ENCODE measurements at regions not wholly inside any gene's neighbourhood (a gene's known extent, or its start where the extent isn't known, plus 50 kb on each side); places are given as distances from the start of the nearest gene placed in this dataset.

GRCh38 chr20:4455996-4456395, 206.9 kb upstream of the ADRA1D start:
- Mint-ChIP-seq H3K4me3 (no peak overlapping the region), H3K9me3 (peaks cover 10% of the 10 kb centered on the region), H3K27me3 (ENCODE audit: low read depth) (no peaks in the 10 kb centered on the region), H3K27ac (no peak overlapping the region), H3K4me1 (peaks cover 14% of the 10 kb centered on the region), H3K36me3 (ENCODE audit: low read depth) (no peaks in the 10 kb centered on the region)
- TF ChIP-seq, protein P1, sequence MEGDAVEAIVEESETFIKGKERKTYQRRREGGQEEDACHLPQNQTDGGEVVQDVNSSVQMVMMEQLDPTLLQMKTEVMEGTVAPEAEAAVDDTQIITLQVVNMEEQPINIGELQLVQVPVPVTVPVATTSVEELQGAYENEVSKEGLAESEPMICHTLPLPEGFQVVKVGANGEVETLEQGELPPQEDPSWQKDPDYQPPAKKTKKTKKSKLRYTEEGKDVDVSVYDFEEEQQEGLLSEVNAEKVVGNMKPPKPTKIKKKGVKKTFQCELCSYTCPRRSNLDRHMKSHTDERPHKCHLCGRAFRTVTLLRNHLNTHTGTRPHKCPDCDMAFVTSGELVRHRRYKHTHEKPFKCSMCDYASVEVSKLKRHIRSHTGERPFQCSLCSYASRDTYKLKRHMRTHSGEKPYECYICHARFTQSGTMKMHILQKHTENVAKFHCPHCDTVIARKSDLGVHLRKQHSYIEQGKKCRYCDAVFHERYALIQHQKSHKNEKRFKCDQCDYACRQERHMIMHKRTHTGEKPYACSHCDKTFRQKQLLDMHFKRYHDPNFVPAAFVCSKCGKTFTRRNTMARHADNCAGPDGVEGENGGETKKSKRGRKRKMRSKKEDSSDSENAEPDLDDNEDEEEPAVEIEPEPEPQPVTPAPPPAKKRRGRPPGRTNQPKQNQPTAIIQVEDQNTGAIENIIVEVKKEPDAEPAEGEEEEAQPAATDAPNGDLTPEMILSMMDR (IDR thresholded peaks at IDR 0.05; ENCODE audit: unreplicated experiment in 3 of 3) = no peak

DNA sequence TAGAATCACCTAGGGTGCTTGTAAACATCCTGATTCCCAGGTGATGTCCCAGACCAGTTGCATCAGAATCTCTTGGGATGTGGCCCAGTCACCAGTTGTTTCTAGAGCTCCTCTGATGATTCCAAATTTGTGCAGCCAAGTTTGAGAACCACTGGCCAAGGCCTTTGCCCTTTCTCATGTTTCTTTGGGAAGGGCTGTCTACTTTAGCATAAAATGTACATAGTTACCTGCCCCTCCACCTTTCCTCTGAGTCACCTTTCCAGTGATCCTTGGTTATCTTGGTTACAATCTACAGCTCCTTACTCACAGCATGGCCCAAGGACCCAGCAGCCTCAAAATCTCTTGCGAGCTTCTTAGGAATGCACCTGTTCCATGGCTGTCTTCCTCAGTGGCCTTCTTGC, 206.2 kb upstream of the ADRA1D start:
- Mint-ChIP-seq H3K36me3 (ENCODE audit: low read depth) (no peaks in the 10 kb centered on the region), H3K4me3 (no peak overlapping the region), H3K27me3 (ENCODE audit: low read depth) (no peaks in the 10 kb centered on the region), H3K4me1 (peaks cover 16% of the 10 kb centered on the region), H3K27ac (no peak overlapping the region), H3K9me3 (peaks cover 10% of the 10 kb centered on the region)
- TF ChIP-seq, protein P1 (IDR thresholded peaks at IDR 0.05; ENCODE audit: unreplicated experiment in 3 of 3) = no peak

DNA sequence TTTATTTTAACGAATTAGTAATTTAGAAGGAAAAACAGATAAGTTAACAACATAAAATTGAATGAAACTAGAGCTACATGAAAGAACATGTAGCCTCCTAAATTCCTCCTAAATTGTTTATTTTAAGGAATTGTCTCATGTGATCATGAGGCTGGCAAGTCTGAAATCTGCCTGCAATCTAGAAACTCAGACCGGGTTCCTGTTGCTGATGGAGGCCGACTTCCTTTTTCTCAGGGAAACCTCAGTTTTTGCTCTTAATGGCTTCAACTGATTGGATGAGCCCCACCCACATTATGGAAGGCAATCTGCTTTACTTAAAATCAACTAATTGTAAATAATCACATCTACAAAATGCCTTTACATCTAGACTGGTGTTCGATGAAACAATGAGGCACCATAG, 205.0 kb upstream of the ADRA1D start:
- Mint-ChIP-seq H3K36me3 (ENCODE audit: low read depth) (no peaks in the 10 kb centered on the region), H3K27ac (no peak overlapping the region), H3K4me1 (peaks cover 23% of the 10 kb centered on the region), H3K9me3 (peaks cover 10% of the 10 kb centered on the region), H3K4me3 (no peak overlapping the region), H3K27me3 (ENCODE audit: low read depth) (no peaks in the 10 kb centered on the region)
- TF ChIP-seq, protein P1 (IDR thresholded peaks at IDR 0.05; ENCODE audit: unreplicated experiment in 3 of 3) = no peak

GRCh38 chr20:4453359-4453758, 204.3 kb upstream of the ADRA1D start:
- peaks cover 10% of the 10 kb centered on the region for H3K9me3 Mint-ChIP-seq
- H3K36me3 Mint-ChIP-seq (ENCODE audit: low read depth) = no peaks in the 10 kb centered on the region
- peak overlapping the region in 1 of 3 experiments; percentile 13 for H3K27ac Mint-ChIP-seq
- no peaks in the 10 kb centered on the region for H3K27me3 Mint-ChIP-seq (ENCODE audit: low read depth)
- TF ChIP-seq, protein P1 (IDR thresholded peaks at IDR 0.05; ENCODE audit: unreplicated experiment in 3 of 3) = no peak
- H3K4me3 Mint-ChIP-seq = no peak overlapping the region
- peaks cover 23% of the 10 kb centered on the region for H3K4me1 Mint-ChIP-seq

DNA sequence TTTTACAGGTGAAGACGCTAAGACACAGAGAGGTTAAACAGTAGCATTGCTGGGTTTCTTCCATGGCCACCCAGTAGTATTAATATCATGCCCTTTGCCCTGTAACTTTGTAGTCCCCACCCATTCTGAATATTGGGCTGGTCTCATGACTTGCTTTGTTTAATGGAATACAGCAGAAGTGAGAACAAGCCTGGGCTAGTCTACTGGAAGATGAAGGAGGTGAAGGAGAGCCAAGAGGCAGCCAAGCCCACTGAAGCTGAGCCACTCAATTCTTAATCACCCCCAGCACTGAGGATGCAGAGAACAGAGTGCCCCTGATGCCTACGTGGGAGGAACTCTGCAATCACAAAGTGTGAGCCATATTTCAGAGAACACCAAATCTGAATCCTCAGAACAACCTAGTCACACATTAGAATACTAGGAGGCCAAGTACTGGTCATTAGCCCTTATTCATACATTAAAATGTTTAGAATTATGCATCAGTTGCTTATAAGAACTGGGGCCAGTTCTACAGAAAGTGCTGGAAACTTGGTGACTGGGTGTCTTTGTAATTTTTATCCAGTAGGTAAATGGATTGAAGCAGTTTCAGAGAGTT, 202.5 kb upstream of the ADRA1D start:
- Mint-ChIP-seq H3K4me1 (peaks cover 23% of the 10 kb centered on the region), H3K27ac (no peak overlapping the region), H3K27me3 (ENCODE audit: low read depth) (no peaks in the 10 kb centered on the region), H3K36me3 (ENCODE audit: low read depth) (no peaks in the 10 kb centered on the region), H3K9me3 (peaks cover 6% of the 10 kb centered on the region), H3K4me3 (no peak overlapping the region)
- TF ChIP-seq, protein P1 (IDR thresholded peaks at IDR 0.05; ENCODE audit: unreplicated experiment in 3 of 3) = no peak

DNA sequence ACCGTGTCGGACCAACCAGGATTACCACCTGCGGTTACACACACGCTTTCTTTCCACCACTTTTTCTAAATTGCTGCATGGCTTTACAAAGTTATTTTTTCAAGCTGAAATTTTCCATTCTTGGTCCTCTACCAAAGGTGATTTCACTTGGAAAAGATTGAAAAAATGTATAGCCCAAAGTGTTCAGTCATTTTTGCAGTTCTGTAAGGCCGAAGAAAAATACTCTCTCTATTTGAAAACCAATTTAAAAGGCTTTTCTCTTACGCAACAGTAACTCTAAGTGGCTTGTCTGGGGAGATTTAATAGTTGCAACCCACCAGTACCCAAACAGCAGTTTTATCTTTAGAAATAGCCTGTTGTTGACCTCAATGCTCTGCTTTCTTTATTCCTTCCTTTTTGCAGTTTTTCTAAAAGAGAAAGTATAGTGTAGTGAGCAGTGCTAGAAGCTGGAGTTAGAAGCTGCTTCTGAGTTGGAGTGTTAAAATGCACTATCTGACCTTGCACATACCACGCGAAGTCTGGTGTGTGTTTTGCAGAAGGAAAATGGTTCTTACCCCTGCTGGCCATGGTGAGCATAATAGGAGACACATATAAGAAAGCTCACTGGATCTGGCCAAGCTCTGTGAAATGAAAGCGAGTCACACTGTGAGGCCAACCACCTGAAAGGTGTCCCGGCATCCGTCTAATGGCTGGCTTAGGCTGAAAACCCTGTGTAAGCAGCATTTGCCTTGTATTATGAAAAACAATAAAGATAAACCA, 201.0 kb upstream of the ADRA1D start:
- Mint-ChIP-seq H3K9me3 (no peaks in the 10 kb centered on the region), H3K27ac (no peak overlapping the region), H3K4me3 (no peak overlapping the region), H3K4me1 (peaks cover 29% of the 10 kb centered on the region), H3K27me3 (ENCODE audit: low read depth) (no peaks in the 10 kb centered on the region), H3K36me3 (ENCODE audit: low read depth) (no peaks in the 10 kb centered on the region)
- TF ChIP-seq, protein P1 (IDR thresholded peaks at IDR 0.05; ENCODE audit: unreplicated experiment in 3 of 3) = peak; percentile 27 to 48 (median 38)
